ENCODE measurements at regions not wholly inside any gene's neighbourhood (a gene's known extent, or its start where the extent isn't known, plus 50 kb on each side); places are given as distances from the start of the nearest gene placed in this dataset.
"Not testable (repeated sequence)": the region's sequence is repeated elsewhere in the genome, so short reads cannot be mapped to it uniquely, and the experiment has no call there.

DNA sequence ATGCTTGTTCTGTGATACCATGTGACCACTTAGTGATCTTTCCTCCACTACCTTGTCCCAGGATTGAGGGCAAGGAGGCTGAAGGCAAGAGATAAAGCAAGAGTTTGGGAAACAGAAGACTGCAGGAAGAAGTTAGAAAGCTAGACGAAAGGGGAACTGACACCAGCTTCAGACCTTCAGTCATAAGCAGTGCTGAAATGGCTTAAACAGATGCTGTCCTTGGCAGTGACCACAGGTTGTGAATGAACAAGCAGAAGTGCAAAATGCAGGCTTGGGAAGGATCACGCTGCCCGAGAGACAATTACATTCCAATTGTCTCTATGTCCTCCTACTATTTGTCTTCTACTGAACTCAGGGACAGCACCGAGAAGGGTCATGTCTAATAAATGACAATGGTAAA, 704.9 kb upstream of the AUTS2 start:
- Histone ChIP-seq H3K27me3 (ENCODE audit: insufficient read depth) (no peaks in the 10 kb centered on the region), H3K36me3 (ENCODE audit: insufficient read depth) (no peaks in the 10 kb centered on the region), H3K4me1 (ENCODE audit: insufficient read depth) (no peaks in the 10 kb centered on the region), H4K20me1 (replicated peaks; ENCODE audit: insufficient read depth) (no peaks in the 10 kb centered on the region), H3F3A (replicated peaks; ENCODE audit: low read depth) (no peaks in the 10 kb centered on the region), H3K27ac (ENCODE audit: low read depth) (no peak overlapping the region), H3K4me3 (no peak overlapping the region), H3K9me2 (ENCODE audit: insufficient read depth) (no peaks in the 10 kb centered on the region), H3K4me2 (no peak overlapping the region), H2AFZ (no peak overlapping the region), H3K79me2 (replicated peaks; ENCODE audit: insufficient read depth) (no peaks in the 10 kb centered on the region)
- Mint-ChIP-seq H3K4me1 (no peaks in the 10 kb centered on the region), H3K36me3 (ENCODE audit: low read depth) (peaks cover 42% of the 10 kb centered on the region), H3K27ac (no peak overlapping the region), H3K4me3 (no peak overlapping the region), H3K9me3 (peaks cover 92% of the 10 kb centered on the region), H3K27me3 (ENCODE audit: insufficient read depth, low read depth, poor library complexity) (peaks cover 2% of the 10 kb centered on the region)
- no peak for ATAC-seq
- TF ChIP-seq ZNF114 (CRISPR knock-in tag; IDR thresholded peaks at IDR 0.05), result no peak
- TF ChIP-seq, protein P1, sequence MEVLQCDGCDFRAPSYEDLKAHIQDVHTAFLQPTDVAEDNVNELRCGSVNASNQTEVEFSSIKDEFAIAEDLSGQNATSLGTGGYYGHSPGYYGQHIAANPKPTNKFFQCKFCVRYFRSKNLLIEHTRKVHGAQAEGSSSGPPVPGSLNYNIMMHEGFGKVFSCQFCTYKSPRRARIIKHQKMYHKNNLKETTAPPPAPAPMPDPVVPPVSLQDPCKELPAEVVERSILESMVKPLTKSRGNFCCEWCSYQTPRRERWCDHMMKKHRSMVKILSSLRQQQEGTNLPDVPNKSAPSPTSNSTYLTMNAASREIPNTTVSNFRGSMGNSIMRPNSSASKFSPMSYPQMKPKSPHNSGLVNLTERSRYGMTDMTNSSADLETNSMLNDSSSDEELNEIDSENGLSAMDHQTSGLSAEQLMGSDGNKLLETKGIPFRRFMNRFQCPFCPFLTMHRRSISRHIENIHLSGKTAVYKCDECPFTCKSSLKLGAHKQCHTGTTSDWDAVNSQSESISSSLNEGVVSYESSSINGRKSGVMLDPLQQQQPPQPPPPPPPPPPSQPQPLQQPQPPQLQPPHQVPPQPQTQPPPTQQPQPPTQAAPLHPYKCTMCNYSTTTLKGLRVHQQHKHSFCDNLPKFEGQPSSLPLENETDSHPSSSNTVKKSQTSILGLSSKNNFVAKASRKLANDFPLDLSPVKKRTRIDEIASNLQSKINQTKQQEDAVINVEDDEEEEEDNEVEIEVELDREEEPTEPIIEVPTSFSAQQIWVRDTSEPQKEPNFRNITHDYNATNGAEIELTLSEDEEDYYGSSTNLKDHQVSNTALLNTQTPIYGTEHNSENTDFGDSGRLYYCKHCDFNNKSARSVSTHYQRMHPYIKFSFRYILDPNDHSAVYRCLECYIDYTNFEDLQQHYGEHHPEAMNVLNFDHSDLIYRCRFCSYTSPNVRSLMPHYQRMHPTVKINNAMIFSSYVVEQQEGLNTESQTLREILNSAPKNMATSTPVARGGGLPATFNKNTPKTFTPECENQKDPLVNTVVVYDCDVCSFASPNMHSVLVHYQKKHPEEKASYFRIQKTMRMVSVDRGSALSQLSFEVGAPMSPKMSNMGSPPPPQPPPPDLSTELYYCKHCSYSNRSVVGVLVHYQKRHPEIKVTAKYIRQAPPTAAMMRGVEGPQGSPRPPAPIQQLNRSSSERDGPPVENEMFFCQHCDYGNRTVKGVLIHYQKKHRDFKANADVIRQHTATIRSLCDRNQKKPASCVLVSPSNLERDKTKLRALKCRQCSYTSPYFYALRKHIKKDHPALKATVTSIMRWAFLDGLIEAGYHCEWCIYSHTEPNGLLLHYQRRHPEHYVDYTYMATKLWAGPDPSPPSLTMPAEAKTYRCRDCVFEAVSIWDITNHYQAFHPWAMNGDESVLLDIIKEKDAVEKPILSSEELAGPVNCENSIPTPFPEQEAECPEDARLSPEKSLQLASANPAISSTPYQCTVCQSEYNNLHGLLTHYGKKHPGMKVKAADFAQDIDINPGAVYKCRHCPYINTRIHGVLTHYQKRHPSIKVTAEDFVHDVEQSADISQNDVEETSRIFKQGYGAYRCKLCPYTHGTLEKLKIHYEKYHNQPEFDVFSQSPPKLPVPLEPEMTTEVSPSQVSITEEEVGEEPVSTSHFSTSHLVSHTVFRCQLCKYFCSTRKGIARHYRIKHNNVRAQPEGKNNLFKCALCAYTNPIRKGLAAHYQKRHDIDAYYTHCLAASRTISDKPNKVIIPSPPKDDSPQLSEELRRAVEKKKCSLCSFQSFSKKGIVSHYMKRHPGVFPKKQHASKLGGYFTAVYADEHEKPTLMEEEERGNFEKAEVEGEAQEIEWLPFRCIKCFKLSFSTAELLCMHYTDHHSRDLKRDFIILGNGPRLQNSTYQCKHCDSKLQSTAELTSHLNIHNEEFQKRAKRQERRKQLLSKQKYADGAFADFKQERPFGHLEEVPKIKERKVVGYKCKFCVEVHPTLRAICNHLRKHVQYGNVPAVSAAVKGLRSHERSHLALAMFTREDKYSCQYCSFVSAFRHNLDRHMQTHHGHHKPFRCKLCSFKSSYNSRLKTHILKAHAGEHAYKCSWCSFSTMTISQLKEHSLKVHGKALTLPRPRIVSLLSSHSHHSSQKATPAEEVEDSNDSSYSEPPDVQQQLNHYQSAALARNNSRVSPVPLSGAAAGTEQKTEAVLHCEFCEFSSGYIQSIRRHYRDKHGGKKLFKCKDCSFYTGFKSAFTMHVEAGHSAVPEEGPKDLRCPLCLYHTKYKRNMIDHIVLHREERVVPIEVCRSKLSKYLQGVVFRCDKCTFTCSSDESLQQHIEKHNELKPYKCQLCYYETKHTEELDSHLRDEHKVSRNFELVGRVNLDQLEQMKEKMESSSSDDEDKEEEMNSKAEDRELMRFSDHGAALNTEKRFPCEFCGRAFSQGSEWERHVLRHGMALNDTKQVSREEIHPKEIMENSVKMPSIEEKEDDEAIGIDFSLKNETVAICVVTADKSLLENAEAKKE (CRISPR knock-in tag; IDR thresholded peaks at IDR 0.05), result no peak
- TF ChIP-seq, protein P2, sequence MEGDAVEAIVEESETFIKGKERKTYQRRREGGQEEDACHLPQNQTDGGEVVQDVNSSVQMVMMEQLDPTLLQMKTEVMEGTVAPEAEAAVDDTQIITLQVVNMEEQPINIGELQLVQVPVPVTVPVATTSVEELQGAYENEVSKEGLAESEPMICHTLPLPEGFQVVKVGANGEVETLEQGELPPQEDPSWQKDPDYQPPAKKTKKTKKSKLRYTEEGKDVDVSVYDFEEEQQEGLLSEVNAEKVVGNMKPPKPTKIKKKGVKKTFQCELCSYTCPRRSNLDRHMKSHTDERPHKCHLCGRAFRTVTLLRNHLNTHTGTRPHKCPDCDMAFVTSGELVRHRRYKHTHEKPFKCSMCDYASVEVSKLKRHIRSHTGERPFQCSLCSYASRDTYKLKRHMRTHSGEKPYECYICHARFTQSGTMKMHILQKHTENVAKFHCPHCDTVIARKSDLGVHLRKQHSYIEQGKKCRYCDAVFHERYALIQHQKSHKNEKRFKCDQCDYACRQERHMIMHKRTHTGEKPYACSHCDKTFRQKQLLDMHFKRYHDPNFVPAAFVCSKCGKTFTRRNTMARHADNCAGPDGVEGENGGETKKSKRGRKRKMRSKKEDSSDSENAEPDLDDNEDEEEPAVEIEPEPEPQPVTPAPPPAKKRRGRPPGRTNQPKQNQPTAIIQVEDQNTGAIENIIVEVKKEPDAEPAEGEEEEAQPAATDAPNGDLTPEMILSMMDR (conservative IDR thresholded peaks at IDR 0.05; ENCODE audit: low read depth in 2 of 2), result no peak
- no peak for DNase-seq (ENCODE audit: low spot score)

DNA sequence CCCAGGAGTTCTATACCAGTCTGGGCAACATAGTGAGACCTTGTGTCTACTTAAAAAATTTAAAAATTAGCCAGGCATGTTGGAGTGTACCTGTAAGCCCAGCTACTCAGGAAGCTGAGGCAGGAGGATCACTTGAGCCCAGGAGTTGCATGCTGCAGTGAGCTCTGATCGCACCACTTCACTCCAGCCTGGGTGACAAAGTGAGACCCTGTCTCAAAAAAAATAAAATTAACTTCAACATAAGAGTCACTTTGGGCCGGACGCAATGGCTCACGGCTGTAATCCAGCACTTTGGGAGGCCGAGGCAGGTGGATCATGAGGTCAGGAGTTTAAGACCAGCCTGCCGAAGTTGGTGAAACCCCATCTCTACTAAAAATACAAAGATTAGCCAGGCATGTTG, 699.1 kb upstream of the AUTS2 start:
- H3K36me3 ChIP-seq (ENCODE audit: insufficient read depth); H3K4me1 ChIP-seq (ENCODE audit: insufficient read depth); H2AFZ ChIP-seq; H3K27me3 ChIP-seq (ENCODE audit: insufficient read depth); DNase-seq (ENCODE audit: low spot score); H3K4me2 ChIP-seq; H3K27ac Mint-ChIP-seq; H3K27me3 Mint-ChIP-seq (ENCODE audit: insufficient read depth, low read depth, poor library complexity); H3K79me2 ChIP-seq (replicated peaks; ENCODE audit: insufficient read depth); H3F3A ChIP-seq (replicated peaks; ENCODE audit: low read depth); H3K9me2 ChIP-seq (ENCODE audit: insufficient read depth); H3K4me1 Mint-ChIP-seq; H4K20me1 ChIP-seq (replicated peaks; ENCODE audit: insufficient read depth); H3K4me3 Mint-ChIP-seq; H3K27ac ChIP-seq (ENCODE audit: low read depth); ATAC-seq; H3K4me3 ChIP-seq: not testable (repeated sequence)
- peaks cover 44% of the 10 kb centered on the region for H3K36me3 Mint-ChIP-seq (ENCODE audit: low read depth)
- H3K9me3 Mint-ChIP-seq, result peaks cover 92% of the 10 kb centered on the region
